NB4 (cell line): ENCODE measurements at regions not wholly inside any gene's neighbourhood (a gene's known extent, or its start where the extent isn't known, plus 50 kb on each side); places are given as distances from the start of the nearest gene placed in this dataset.

Experiments
- DNase-seq: peaks from one replicate; pipeline ENCODE4 v3.0.0; 2010; ENCODE audit warnings: low read depth
- H3K4me3 ChIP-seq: one replicate; pipeline ENCODE4 v1.5.1; 2011; ENCODE audit warnings: mild to moderate bottlenecking, low read depth, low read length, moderate library complexity
- MYC ChIP-seq: IDR thresholded peaks from 2 replicates; pipeline ENCODE4 v1.6.1; 2011; ENCODE audit warnings: low read depth, low read length
- POLR2A ChIP-seq: IDR thresholded peaks from 2 replicates; pipeline ENCODE4 v1.6.1; 2011; ENCODE audit warnings: mild to moderate bottlenecking; ENCODE audit not compliant: insufficient read length; ENCODE audit errors: extremely low read depth
- TF ChIP-seq, protein P1 (sequence below): IDR thresholded peaks from 2 replicates; pipeline ENCODE4 v1.6.1; 2011; ENCODE audit warnings: low read depth, low read length
- TF ChIP-seq, protein P2 (sequence below): IDR thresholded peaks from one replicate; pipeline ENCODE4 v1.5.1; 2012; ENCODE audit warnings: low read depth, low read length

DNA sequence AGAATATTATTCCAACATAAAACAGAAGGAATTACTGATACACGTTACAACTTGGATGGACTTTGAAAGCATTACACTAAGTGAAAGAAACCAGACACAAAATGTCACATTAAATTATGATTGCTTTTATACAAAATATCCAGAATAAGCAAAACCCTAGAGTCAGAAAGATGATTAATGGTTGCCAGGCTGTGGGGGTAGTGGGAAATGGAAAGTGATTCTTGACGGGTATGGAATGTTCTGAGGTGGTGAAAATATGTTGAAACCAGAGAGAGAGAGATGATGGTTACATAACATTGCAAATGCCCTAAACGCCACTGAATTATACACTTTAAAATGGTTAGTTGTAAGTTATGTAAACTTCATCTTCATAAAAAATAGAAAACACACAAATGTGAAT lies 1057.2 kb upstream of the TMEFF2 start:
- TF ChIP-seq, protein P1, sequence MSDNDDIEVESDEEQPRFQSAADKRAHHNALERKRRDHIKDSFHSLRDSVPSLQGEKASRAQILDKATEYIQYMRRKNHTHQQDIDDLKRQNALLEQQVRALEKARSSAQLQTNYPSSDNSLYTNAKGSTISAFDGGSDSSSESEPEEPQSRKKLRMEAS = no peak
- TF ChIP-seq MYC (no peak), POLR2A (no peak)
- TF ChIP-seq, protein P2, sequence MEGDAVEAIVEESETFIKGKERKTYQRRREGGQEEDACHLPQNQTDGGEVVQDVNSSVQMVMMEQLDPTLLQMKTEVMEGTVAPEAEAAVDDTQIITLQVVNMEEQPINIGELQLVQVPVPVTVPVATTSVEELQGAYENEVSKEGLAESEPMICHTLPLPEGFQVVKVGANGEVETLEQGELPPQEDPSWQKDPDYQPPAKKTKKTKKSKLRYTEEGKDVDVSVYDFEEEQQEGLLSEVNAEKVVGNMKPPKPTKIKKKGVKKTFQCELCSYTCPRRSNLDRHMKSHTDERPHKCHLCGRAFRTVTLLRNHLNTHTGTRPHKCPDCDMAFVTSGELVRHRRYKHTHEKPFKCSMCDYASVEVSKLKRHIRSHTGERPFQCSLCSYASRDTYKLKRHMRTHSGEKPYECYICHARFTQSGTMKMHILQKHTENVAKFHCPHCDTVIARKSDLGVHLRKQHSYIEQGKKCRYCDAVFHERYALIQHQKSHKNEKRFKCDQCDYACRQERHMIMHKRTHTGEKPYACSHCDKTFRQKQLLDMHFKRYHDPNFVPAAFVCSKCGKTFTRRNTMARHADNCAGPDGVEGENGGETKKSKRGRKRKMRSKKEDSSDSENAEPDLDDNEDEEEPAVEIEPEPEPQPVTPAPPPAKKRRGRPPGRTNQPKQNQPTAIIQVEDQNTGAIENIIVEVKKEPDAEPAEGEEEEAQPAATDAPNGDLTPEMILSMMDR = no peak
- no peak overlapping the region for H3K4me3 ChIP-seq
- DNase-seq = no peak

DNA sequence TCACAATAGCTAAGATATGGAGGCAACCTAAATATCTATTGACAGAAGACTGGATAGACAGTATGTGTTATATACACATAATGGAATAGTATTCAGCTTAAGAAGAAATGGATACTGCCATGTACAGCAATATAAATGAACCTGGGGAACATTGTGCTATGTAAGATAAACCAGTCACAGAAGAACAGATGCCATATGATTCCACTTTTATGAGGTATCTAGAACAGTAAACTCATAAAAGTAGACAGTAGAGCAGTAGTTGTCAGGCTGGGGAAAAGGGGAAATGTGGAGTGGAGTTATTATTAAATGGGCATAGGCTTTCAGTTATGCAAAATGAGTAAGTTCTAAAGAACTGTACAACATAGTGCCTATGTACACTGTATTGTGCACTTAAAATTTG lies 1055.7 kb upstream of the TMEFF2 start:
- TF ChIP-seq, protein P2 = no peak
- TF ChIP-seq, protein P1 = no peak
- TF ChIP-seq POLR2A = no peak
- TF ChIP-seq MYC = no peak
- no peak overlapping the region for H3K4me3 ChIP-seq
- no peak for DNase-seq

DNA sequence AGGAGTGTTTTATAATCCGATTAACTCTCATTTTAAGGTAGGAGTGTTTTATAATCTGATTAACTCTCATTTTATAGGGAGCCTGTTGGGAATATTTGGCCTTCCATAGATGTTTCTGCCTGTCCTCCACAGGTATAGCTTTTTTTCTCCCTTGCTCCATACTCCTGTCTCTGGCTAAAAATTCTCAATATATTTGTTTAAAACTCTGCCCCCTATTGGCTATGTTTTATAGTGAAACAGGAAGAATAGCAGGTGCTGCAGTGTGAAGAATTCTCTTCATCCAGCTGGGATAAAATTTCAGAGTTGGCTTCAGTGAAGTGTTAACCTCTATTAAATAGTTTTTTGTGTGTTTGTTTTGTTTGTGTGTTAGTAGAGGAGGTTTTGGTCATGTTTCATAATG lies 1046.0 kb upstream of the TMEFF2 start:
- TF ChIP-seq POLR2A (no peak), MYC (no peak)
- TF ChIP-seq, protein P1 = no peak
- TF ChIP-seq, protein P2 = peak; percentile 34
- H3K4me3 ChIP-seq = no peak overlapping the region
- peak; percentile 15 for DNase-seq

DNA sequence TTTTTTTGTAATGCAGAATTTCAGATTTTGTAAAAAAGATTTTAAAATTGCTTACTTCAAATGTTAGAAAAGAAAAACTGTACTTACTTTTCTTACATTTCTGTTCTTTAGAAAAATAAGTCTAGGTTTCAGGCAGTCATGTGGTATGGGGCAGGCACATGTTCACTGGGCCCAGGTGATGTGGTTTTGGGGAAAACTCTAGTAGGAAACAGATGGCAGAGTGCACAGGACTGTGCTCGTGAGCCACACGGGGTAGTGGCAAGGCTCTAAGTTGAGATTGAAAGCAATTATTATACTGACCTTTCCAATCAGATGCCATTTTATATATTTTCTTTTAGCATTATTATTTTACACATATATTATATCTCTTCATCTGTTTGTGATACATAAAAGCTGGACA lies 1036.9 kb upstream of the TMEFF2 start:
- no peak overlapping the region for H3K4me3 ChIP-seq
- TF ChIP-seq, protein P1 = no peak
- TF ChIP-seq MYC = no peak
- TF ChIP-seq, protein P2 = no peak
- no peak for TF ChIP-seq POLR2A
- DNase-seq = no peak

DNA sequence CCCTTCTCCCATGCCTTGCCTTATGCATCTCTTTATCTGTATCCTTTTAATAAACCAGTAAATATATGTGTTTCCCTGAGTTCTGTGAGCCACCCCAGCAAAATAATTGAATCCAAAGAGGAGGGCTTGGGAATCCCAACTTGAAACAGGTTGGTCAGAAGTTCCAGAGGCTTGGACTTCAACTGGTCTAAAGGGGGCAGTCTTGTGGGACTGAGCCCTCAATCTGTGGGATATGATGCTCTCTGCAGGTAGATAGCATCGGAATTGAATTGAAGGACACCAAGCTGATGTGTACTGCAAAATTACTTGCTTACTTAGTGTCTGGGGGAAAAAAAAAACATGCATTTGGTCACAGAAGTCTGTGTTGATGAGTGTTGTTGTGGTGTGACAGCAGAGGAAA lies 1033.5 kb upstream of the TMEFF2 start:
- TF ChIP-seq, protein P1 = no peak
- TF ChIP-seq, protein P2 = no peak
- TF ChIP-seq POLR2A (no peak), MYC (no peak)
- no peak overlapping the region for H3K4me3 ChIP-seq
- DNase-seq = no peak

DNA sequence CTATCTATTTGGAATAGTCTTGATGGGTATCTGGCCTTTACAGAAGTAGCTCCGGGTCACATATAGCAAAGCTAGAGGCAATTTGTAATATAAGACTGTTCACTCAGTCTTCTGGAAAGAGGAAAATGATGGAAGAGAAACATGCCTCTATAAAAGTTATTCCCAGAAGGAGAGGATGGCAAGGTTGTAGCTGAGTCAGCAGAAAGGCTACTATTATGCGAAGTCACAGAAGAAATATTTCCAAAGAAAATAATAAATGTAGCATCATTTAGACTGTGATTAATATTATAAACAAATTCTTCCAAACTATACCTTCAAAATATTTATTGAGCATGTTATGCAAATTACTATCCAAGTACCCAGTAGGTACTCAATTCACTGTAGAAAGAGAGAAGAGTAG lies 1027.7 kb upstream of the TMEFF2 start:
- no peak overlapping the region for H3K4me3 ChIP-seq
- TF ChIP-seq MYC = no peak
- no peak for TF ChIP-seq POLR2A
- TF ChIP-seq, protein P2 = no peak
- TF ChIP-seq, protein P1 = no peak
- no peak for DNase-seq
